HEK293T (cell line): ENCODE measurements at regions not wholly inside any gene's neighbourhood (a gene's known extent, or its start where the extent isn't known, plus 50 kb on each side); places are given as distances from the start of the nearest gene placed in this dataset.

Experiments
- ARNT ChIP-seq: fragments of 450-650 bp; IDR thresholded peaks from 2 replicates; pipeline ENCODE4 v1.6.1; 2017; ENCODE audit warnings: mild to moderate bottlenecking
- BHLHE40 ChIP-seq: fragments of 450-650 bp; IDR thresholded peaks from 2 replicates; pipeline ENCODE4 v1.6.1; 2016; ENCODE audit warnings: mild to moderate bottlenecking, moderate library complexity, borderline replicate concordance
- ELF4 ChIP-seq: fragments of 450-650 bp; IDR thresholded peaks from 2 replicates; pipeline ENCODE4 v1.6.1; 2017; ENCODE audit warnings: antibody characterized with exemption
- FOXA1 ChIP-seq: fragments of 450-650 bp; IDR thresholded peaks from 2 replicates; pipeline ENCODE4 v1.6.1; 2016; ENCODE audit warnings: mild to moderate bottlenecking
- FOXK2 ChIP-seq: fragments of 450-650 bp; IDR thresholded peaks from 2 replicates; pipeline ENCODE4 v1.6.1; 2016; ENCODE audit warnings: mild to moderate bottlenecking
- HDGF ChIP-seq: fragments of 450-650 bp; IDR thresholded peaks from 2 replicates; pipeline ENCODE4 v1.6.1; 2017; ENCODE audit warnings: antibody characterized with exemption, borderline replicate concordance
- L3MBTL2 ChIP-seq: fragments of 450-650 bp; conservative IDR thresholded peaks from 2 replicates; pipeline ENCODE4 v1.6.1; 2016; ENCODE audit warnings: mild to moderate bottlenecking
- LEF1 ChIP-seq: fragments of 450-650 bp; IDR thresholded peaks from 2 replicates; pipeline ENCODE4 v1.6.1; 2017; ENCODE audit warnings: mild to moderate bottlenecking, borderline replicate concordance
- PKNOX1 ChIP-seq: fragments of 450-650 bp; IDR thresholded peaks from 2 replicates; pipeline ENCODE4 v1.6.1; 2016
- SP1 ChIP-seq: fragments of 450-650 bp; IDR thresholded peaks from 2 replicates; pipeline ENCODE4 v1.6.1; 2017
- SUZ12 ChIP-seq: fragments of 450-650 bp; IDR thresholded peaks from 2 replicates; pipeline ENCODE4 v1.6.1; 2016; ENCODE audit warnings: mild to moderate bottlenecking
- TARDBP ChIP-seq: fragments of 450-650 bp; IDR thresholded peaks from 2 replicates; pipeline ENCODE4 v1.6.1; 2016
- ZNF384 ChIP-seq: fragments of 450-650 bp; IDR thresholded peaks from 2 replicates; pipeline ENCODE4 v1.6.1; 2016

DNA sequence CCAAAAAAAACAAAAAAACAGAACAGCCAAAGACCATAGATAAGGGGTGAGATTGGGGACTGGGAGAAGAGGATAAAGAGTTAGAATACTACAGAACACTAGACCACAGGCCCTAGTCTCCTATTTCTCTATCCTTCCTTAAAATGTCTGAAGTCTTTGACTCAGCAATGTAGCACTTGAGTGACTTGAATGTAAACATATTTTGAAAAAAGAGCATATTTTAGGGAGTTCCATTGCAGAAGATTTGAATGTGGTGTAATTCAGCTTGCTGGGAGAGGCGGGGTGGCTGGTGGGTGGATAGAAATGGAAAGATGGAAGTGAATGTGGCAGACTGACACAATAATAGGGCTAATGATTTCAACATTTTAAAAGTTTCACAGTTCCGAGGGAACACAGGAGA, 144.9 kb downstream of the CHIC2 start:
- TF ChIP-seq FOXK2 (no peak), L3MBTL2 (no peak), BHLHE40 (no peak), TARDBP (no peak), ELF4 (no peak), ARNT (no peak), LEF1 (no peak), HDGF (no peak), FOXA1 (no peak), SP1 (no peak), PKNOX1 (no peak), SUZ12 (no peak), ZNF384 (no peak)
